ENCODE measurements at regions not wholly inside any gene's neighbourhood (a gene's known extent, or its start where the extent isn't known, plus 50 kb on each side); places are given as distances from the start of the nearest gene placed in this dataset.

- TF ChIP-seq CTCF (conservative IDR thresholded peaks at IDR 0.05; ENCODE audit: low read length), result no peak
- no peak for TF ChIP-seq EZH2phosphoT487 (IDR thresholded peaks at IDR 0.05; ENCODE audit: borderline replicate concordance, low read depth, low read length)
Observed at GRCh38 chrX:116732214-116732613, 269.4 kb upstream of the CT83 start.
